GM23338 (cell line): ENCODE measurements at regions not wholly inside any gene's neighbourhood (a gene's known extent, or its start where the extent isn't known, plus 50 kb on each side); places are given as distances from the start of the nearest gene placed in this dataset.
A peak's percentile ranks its signal among the peaks of the same experiment; 100 is the strongest.

Experiments used
- ATAC-seq: fragments of 200-7000 bp; cut with Tn5 transposase; 3 replicates; pipeline ENCODE4 v1.9.1; 2020
- DNase-seq: peaks from one replicate; pipeline ENCODE4 v3.0.0-alpha.2; 2015; ENCODE audit warnings: low spot score
- H2AFZ ChIP-seq: fragments of 200-600 bp; sonication (generic); 2 replicates; pipeline ENCODE4 v1.8.0; 2016; ENCODE audit warnings: antibody characterized with exemption, mild to moderate bottlenecking, moderate library complexity
- H3F3A ChIP-seq: fragments of 200-600 bp; sonication (generic); replicated peaks from 2 replicates; pipeline ENCODE4 v1.8.0; 2017; ENCODE audit warnings: antibody characterized with exemption, mixed run types, low read depth
- H3K27ac ChIP-seq: fragments of 200-600 bp; sonication (generic); 2 replicates; pipeline ENCODE4 v1.6.1; 2016; ENCODE audit warnings: low read depth
- H3K27me3 ChIP-seq: fragments of 200-600 bp; sonication (generic); 2 replicates; pipeline ENCODE4 v1.8.0; 2016; ENCODE audit warnings: mild to moderate bottlenecking, mixed run types, moderate library complexity; ENCODE audit not compliant: insufficient read depth
- H3K36me3 ChIP-seq: fragments of 200-600 bp; sonication (generic); 2 replicates; pipeline ENCODE4 v1.8.0; 2016; ENCODE audit warnings: mild to moderate bottlenecking; ENCODE audit not compliant: insufficient read depth
- H3K4me1 ChIP-seq: fragments of 200-600 bp; sonication (generic); 2 replicates; pipeline ENCODE4 v1.8.0; 2016; ENCODE audit warnings: mild to moderate bottlenecking, moderate library complexity; ENCODE audit not compliant: insufficient read depth
- H3K4me2 ChIP-seq: fragments of 200-600 bp; sonication (generic); 2 replicates; pipeline ENCODE4 v1.7.1; 2017; ENCODE audit warnings: mixed run types
- H3K4me3 ChIP-seq: fragments of 200-600 bp; sonication (generic); 2 replicates; pipeline ENCODE4 v1.6.1; 2016; ENCODE audit warnings: mixed run types
- H3K79me2 ChIP-seq: fragments of 200-600 bp; sonication (generic); replicated peaks from 2 replicates; pipeline ENCODE4 v1.8.0; 2017; ENCODE audit warnings: mild to moderate bottlenecking; ENCODE audit not compliant: insufficient read depth
- H3K9me2 ChIP-seq: fragments of 200-600 bp; sonication (generic); 2 replicates; pipeline ENCODE4 v1.8.0; 2017; ENCODE audit not compliant: insufficient read depth
- H4K20me1 ChIP-seq: fragments of 200-600 bp; sonication (generic); replicated peaks from 2 replicates; pipeline ENCODE4 v1.8.0; 2017; ENCODE audit warnings: mild to moderate bottlenecking; ENCODE audit not compliant: insufficient read depth
- H3K27ac Mint-ChIP-seq: 2 replicates; pipeline ENCODE4 v1.8.0; 2020; ENCODE audit warnings: inconsistent platforms, mild to moderate bottlenecking, moderate library complexity, mixed read lengths
- H3K27me3 Mint-ChIP-seq: 3 replicates; pipeline ENCODE4 v1.8.0; 2022; ENCODE audit warnings: low read depth, mild to moderate bottlenecking, moderate library complexity, mixed read lengths, inconsistent platforms; ENCODE audit not compliant: insufficient read depth, poor library complexity
- H3K36me3 Mint-ChIP-seq: 3 replicates; pipeline ENCODE4 v1.8.0; 2021; ENCODE audit warnings: low read depth, mild to moderate bottlenecking, inconsistent platforms, moderate library complexity, mixed read lengths
- H3K4me1 Mint-ChIP-seq: 3 replicates; pipeline ENCODE4 v1.8.0; 2020; ENCODE audit warnings: mild to moderate bottlenecking, inconsistent platforms, mixed read lengths
- H3K4me3 Mint-ChIP-seq: 3 replicates; pipeline ENCODE4 v1.8.0; 2021; ENCODE audit warnings: moderate library complexity, mild to moderate bottlenecking, inconsistent platforms, mixed read lengths
- H3K9me3 Mint-ChIP-seq: 3 replicates; pipeline ENCODE4 v1.8.0; 2020; ENCODE audit warnings: moderate library complexity, mild to moderate bottlenecking, inconsistent platforms, mixed read lengths
- CREB1 ChIP-seq: fragments of 250-450 bp; sonication (Bioruptor Pico); IDR thresholded peaks from 2 replicates; pipeline ENCODE4 v1.5.0; 2020; ENCODE audit warnings: low read depth, mild to moderate bottlenecking, moderate library complexity
- EZH2 ChIP-seq: fragments of 200-600 bp; sonication (generic); IDR thresholded peaks from one replicate; pipeline ENCODE4 v1.8.0; 2017; ENCODE audit warnings: antibody characterized with exemption, mild to moderate bottlenecking, low read depth; ENCODE audit not compliant: unreplicated experiment
- NANOG ChIP-seq: IDR thresholded peaks from 2 replicates; pipeline ENCODE4 v1.6.1; 2016; ENCODE audit warnings: antibody characterized with exemption, borderline replicate concordance
- TF ChIP-seq, protein P1 (sequence below): fragments of 250-450 bp; sonication (Bioruptor Pico); IDR thresholded peaks from 2 replicates; pipeline ENCODE4 v1.5.0; 2020; ENCODE audit warnings: mild to moderate bottlenecking, moderate library complexity
- TF ChIP-seq, protein P2 (sequence below), 2 experiments: fragments of 200-600 bp in 1 of 2; sonication (generic) in 1 of 2; conservative IDR thresholded peaks; 2 replicates each; pipeline versions ENCODE4 v1.5.1 to v1.6.1; 2016 to 2017; ENCODE audit warnings: antibody characterized with exemption in 2 of 2, low read depth in 2 of 2, mild to moderate bottlenecking in 2 of 2, moderate library complexity in 1 of 2

DNA sequence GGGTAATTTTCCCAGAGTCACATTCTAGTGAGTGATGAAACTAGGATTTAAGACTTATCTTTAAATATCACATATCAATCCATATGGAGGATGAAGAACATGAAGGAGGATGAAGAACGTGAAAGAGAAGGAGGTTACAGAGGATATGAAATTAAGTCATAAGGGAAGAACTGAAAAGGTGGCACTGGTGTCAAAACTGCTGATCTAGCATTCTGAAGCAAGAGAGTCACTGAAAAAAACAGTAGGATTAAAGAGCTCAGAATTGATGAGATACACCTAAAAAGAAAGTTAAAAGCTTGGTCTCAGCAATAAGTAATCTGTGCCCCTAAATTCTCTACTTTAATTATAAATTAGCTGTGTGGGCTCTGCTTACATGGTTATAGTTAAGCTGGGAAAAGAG is 156.5 kb downstream of the KCTD12 start (continued):
- TF ChIP-seq, protein P1, sequence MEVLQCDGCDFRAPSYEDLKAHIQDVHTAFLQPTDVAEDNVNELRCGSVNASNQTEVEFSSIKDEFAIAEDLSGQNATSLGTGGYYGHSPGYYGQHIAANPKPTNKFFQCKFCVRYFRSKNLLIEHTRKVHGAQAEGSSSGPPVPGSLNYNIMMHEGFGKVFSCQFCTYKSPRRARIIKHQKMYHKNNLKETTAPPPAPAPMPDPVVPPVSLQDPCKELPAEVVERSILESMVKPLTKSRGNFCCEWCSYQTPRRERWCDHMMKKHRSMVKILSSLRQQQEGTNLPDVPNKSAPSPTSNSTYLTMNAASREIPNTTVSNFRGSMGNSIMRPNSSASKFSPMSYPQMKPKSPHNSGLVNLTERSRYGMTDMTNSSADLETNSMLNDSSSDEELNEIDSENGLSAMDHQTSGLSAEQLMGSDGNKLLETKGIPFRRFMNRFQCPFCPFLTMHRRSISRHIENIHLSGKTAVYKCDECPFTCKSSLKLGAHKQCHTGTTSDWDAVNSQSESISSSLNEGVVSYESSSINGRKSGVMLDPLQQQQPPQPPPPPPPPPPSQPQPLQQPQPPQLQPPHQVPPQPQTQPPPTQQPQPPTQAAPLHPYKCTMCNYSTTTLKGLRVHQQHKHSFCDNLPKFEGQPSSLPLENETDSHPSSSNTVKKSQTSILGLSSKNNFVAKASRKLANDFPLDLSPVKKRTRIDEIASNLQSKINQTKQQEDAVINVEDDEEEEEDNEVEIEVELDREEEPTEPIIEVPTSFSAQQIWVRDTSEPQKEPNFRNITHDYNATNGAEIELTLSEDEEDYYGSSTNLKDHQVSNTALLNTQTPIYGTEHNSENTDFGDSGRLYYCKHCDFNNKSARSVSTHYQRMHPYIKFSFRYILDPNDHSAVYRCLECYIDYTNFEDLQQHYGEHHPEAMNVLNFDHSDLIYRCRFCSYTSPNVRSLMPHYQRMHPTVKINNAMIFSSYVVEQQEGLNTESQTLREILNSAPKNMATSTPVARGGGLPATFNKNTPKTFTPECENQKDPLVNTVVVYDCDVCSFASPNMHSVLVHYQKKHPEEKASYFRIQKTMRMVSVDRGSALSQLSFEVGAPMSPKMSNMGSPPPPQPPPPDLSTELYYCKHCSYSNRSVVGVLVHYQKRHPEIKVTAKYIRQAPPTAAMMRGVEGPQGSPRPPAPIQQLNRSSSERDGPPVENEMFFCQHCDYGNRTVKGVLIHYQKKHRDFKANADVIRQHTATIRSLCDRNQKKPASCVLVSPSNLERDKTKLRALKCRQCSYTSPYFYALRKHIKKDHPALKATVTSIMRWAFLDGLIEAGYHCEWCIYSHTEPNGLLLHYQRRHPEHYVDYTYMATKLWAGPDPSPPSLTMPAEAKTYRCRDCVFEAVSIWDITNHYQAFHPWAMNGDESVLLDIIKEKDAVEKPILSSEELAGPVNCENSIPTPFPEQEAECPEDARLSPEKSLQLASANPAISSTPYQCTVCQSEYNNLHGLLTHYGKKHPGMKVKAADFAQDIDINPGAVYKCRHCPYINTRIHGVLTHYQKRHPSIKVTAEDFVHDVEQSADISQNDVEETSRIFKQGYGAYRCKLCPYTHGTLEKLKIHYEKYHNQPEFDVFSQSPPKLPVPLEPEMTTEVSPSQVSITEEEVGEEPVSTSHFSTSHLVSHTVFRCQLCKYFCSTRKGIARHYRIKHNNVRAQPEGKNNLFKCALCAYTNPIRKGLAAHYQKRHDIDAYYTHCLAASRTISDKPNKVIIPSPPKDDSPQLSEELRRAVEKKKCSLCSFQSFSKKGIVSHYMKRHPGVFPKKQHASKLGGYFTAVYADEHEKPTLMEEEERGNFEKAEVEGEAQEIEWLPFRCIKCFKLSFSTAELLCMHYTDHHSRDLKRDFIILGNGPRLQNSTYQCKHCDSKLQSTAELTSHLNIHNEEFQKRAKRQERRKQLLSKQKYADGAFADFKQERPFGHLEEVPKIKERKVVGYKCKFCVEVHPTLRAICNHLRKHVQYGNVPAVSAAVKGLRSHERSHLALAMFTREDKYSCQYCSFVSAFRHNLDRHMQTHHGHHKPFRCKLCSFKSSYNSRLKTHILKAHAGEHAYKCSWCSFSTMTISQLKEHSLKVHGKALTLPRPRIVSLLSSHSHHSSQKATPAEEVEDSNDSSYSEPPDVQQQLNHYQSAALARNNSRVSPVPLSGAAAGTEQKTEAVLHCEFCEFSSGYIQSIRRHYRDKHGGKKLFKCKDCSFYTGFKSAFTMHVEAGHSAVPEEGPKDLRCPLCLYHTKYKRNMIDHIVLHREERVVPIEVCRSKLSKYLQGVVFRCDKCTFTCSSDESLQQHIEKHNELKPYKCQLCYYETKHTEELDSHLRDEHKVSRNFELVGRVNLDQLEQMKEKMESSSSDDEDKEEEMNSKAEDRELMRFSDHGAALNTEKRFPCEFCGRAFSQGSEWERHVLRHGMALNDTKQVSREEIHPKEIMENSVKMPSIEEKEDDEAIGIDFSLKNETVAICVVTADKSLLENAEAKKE = no peak
- TF ChIP-seq CREB1 (CRISPR knock-in tag) = no peak
- TF ChIP-seq, protein P2, sequence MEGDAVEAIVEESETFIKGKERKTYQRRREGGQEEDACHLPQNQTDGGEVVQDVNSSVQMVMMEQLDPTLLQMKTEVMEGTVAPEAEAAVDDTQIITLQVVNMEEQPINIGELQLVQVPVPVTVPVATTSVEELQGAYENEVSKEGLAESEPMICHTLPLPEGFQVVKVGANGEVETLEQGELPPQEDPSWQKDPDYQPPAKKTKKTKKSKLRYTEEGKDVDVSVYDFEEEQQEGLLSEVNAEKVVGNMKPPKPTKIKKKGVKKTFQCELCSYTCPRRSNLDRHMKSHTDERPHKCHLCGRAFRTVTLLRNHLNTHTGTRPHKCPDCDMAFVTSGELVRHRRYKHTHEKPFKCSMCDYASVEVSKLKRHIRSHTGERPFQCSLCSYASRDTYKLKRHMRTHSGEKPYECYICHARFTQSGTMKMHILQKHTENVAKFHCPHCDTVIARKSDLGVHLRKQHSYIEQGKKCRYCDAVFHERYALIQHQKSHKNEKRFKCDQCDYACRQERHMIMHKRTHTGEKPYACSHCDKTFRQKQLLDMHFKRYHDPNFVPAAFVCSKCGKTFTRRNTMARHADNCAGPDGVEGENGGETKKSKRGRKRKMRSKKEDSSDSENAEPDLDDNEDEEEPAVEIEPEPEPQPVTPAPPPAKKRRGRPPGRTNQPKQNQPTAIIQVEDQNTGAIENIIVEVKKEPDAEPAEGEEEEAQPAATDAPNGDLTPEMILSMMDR (conservative IDR thresholded peaks at IDR 0.05; ENCODE audit: low read depth in 2 of 2) = no peak
- no peak for TF ChIP-seq EZH2

DNA sequence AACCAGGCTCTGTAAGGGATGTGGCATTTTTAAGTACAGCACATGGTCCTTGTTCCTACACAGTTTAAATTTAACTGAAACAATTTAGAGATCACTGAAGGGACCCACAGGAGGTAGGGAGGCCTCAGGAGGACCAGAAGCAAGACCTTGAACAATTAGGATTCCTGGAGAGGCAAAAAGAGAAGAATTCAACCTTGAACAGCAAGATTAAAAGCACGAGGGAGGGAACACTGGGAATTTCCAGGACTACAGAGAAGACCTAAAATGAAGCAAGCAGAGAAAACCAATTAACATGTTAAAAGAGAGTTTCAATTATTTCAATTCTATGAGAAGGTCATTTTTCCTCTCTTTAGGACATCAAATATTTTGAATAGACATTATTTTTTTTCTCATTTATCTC is 160.3 kb downstream of the KCTD12 start:
- H3K4me1 ChIP-seq = peaks cover 8% of the 10 kb centered on the region; the same call in 1 of the 2 replicates
- Mint-ChIP-seq H3K36me3 (peaks cover 18% of the 10 kb centered on the region), H3K4me1 (peaks cover 11% of the 10 kb centered on the region; the same call in 2 of the 3 replicates), H3K27me3 (no peaks in the 10 kb centered on the region), H3K9me3 (peaks cover 27% of the 10 kb centered on the region), H3K4me3 (no peak overlapping the region), H3K27ac (peak overlapping the region; percentile 67)
- H3K27me3 ChIP-seq = no peaks in the 10 kb centered on the region
- no peak overlapping the region for H3K4me2 ChIP-seq
- no peaks in the 10 kb centered on the region for H3K36me3 ChIP-seq
- no peaks in the 10 kb centered on the region for H4K20me1 ChIP-seq
- DNase-seq (no peak), ATAC-seq (no peak)
- H3K4me3 ChIP-seq = no peak overlapping the region
- no peak for TF ChIP-seq NANOG
- TF ChIP-seq, protein P1 = 0 out of 2 replicates have a peak, but pooled peaks have one; percentile 8
- H3F3A ChIP-seq = no peaks in the 10 kb centered on the region
- no peak overlapping the region for H3K27ac ChIP-seq
- peak overlapping the region; percentile 76; the same call in 1 of the 2 replicates for H2AFZ ChIP-seq
- H3K79me2 ChIP-seq = no peaks in the 10 kb centered on the region
- H3K9me2 ChIP-seq = peaks cover 7% of the 10 kb centered on the region
